ENCODE measurements at regions not wholly inside any gene's neighbourhood (a gene's known extent, or its start where the extent isn't known, plus 50 kb on each side); places are given as distances from the start of the nearest gene placed in this dataset.

DNA sequence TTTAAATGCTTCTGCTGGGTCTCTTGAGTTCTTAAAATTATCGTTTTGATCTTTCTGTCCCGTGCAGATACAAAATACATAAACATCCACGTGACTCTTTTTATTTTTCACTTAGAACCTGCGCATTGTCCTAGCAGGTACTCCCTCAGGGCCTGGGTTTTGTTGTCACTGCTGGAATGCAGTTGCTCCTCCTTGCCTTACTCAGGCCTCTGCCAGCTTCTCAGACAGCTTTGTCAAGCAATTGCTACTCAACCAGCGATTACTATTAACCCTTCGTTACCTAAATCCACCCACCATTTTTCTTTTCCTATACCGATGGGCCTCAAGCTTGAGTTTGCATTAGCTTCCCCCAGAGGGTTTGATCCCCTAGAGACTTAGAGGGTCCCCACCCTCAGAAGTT is 405.9 kb upstream of the RBFOX1 start:
- no peaks in the 10 kb centered on the region for H3K27me3 ChIP-seq
- no peaks in the 10 kb centered on the region for H3K4me1 ChIP-seq
- ATAC-seq (no peak), DNase-seq (no peak), FAIRE-seq (no peak)
- WGBS, 2 donors = 15 to 18% methylated on average over 7 of the region's 7 CpGs
- intact Hi-C loops (cut with DNase I) = no loop called here
- H3K36me3 ChIP-seq = no peaks in the 10 kb centered on the region
- no peak overlapping the region for H3K27ac ChIP-seq
- H3K9me3 ChIP-seq = no peaks in the 10 kb centered on the region
- no peak overlapping the region for H3K4me3 ChIP-seq
- TF ChIP-seq, protein P1, sequence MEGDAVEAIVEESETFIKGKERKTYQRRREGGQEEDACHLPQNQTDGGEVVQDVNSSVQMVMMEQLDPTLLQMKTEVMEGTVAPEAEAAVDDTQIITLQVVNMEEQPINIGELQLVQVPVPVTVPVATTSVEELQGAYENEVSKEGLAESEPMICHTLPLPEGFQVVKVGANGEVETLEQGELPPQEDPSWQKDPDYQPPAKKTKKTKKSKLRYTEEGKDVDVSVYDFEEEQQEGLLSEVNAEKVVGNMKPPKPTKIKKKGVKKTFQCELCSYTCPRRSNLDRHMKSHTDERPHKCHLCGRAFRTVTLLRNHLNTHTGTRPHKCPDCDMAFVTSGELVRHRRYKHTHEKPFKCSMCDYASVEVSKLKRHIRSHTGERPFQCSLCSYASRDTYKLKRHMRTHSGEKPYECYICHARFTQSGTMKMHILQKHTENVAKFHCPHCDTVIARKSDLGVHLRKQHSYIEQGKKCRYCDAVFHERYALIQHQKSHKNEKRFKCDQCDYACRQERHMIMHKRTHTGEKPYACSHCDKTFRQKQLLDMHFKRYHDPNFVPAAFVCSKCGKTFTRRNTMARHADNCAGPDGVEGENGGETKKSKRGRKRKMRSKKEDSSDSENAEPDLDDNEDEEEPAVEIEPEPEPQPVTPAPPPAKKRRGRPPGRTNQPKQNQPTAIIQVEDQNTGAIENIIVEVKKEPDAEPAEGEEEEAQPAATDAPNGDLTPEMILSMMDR (IDR thresholded peaks at IDR 0.05) = no peak

DNA sequence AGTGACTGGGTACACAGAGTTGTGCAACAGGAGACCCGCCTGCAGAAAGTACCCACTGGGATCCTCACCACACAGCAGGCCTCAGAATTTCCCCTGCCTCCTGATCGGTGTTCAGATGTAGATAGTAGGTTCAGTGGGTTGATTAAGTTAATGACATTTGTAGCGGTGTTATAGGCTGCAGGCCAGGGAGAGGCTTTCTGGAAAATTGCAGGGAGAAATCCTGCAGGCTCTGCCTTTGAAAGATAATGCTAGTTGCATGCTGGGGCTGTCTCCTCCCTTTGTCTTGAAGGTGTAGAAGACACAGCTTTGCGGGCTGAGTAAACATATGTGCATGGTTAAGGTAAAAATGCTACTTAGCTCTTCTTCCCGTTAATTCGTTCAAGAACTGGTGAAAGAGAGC is 406.3 kb upstream of the RBFOX1 start:
- DNase-seq (no peak), FAIRE-seq (no peak), ATAC-seq (no peak)
- Histone ChIP-seq H3K27me3 (no peaks in the 10 kb centered on the region), H3K4me3 (no peak overlapping the region), H3K4me1 (no peaks in the 10 kb centered on the region), H3K36me3 (no peaks in the 10 kb centered on the region), H3K9me3 (no peaks in the 10 kb centered on the region), H3K27ac (no peak overlapping the region)
- TF ChIP-seq, protein P1 (IDR thresholded peaks at IDR 0.05) = no peak
- intact Hi-C loops (cut with DNase I) = no loop called here
- WGBS, 2 donors = 21 to 25% methylated on average over 6 of the region's 6 CpGs

DNA sequence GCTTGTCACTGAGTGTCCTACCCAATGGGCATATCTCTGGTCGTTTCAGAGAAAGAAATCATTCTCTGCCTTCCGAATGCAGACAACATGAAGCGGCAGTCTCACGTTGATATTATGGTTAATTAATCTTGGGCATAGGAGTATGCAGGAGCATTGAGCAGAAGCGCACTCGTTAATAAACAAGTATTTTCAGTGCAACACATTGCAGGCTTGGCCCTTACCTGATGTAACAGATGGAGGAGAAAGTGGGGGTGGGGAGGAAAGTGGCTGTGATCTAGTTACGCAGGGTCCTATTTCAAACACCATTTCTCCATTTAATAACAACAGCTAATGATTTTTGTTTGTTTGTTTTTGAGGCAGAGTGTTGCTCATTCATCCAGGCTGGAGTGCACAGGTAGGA is 414.0 kb upstream of the RBFOX1 start:
- Histone ChIP-seq H3K4me3 (no peak overlapping the region), H3K36me3 (no peaks in the 10 kb centered on the region), H3K27ac (no peak overlapping the region), H3K27me3 (no peaks in the 10 kb centered on the region), H3K4me1 (no peaks in the 10 kb centered on the region), H3K9me3 (no peaks in the 10 kb centered on the region)
- TF ChIP-seq, protein P1 (IDR thresholded peaks at IDR 0.05) = no peak
- intact Hi-C loops (cut with DNase I) = no loop called here
- 67 to 72% methylated on average over 7 of the region's 7 CpGs for WGBS, 2 donors
- ATAC-seq = no peak
- FAIRE-seq = no peak
- no peak for DNase-seq

DNA sequence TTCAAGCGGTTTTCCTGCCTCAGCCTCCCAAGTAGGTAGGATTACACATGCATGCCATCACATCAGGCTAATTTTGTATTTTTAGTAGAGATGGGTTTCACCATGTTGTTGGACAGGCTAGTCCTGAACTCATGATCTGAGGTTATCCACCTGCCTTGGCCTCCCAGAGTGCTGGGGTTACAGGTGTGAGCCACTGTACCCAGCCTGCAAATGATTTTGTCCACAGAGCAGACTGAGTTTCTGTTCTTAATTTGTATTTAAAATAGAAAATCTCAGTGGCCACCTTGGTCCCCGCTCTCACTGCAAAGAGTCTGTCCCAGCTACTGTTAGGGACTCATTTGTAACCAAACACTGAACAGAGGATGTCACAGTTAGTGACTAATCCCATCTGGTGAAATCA is 415.7 kb upstream of the RBFOX1 start:
- H3K27ac ChIP-seq = no peak overlapping the region
- no peak overlapping the region for H3K4me3 ChIP-seq
- H3K27me3 ChIP-seq = no peaks in the 10 kb centered on the region
- intact Hi-C loops (cut with DNase I) = no loop called here
- no peak for ATAC-seq
- 64 to 83% methylated on average over 2 of the region's 2 CpGs for WGBS, 2 donors
- TF ChIP-seq, protein P1 (IDR thresholded peaks at IDR 0.05) = no peak
- no peak for DNase-seq
- no peak for FAIRE-seq
- H3K9me3 ChIP-seq = no peaks in the 10 kb centered on the region
- no peaks in the 10 kb centered on the region for H3K4me1 ChIP-seq
- no peaks in the 10 kb centered on the region for H3K36me3 ChIP-seq

DNA sequence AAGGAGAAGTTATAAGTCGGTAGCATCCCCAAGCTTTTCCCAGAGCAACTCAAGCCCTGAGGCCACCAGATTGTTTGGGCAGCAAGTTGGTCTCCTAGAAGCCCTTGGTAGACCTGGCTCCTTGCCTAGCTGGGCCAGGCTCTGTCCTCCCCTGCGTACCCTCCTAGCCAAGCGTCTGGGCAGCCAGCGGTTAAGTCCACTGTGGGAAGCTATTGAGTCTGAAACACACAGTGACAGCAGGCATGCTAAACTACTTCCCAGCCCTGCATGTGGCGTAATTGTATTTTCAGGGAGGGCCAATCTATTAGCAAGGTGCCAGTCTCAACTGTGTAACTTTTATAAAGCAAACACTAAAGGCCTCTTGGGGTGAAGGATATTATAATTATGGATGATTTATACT is 419.1 kb upstream of the RBFOX1 start:
- WGBS, 2 donors = 52 to 62% methylated on average over 5 of the region's 5 CpGs
- no peaks in the 10 kb centered on the region for H3K9me3 ChIP-seq
- ATAC-seq (no peak), FAIRE-seq (no peak), DNase-seq (no peak)
- no peaks in the 10 kb centered on the region for H3K4me1 ChIP-seq
- no peaks in the 10 kb centered on the region for H3K36me3 ChIP-seq
- TF ChIP-seq, protein P1 (IDR thresholded peaks at IDR 0.05) = no peak
- intact Hi-C loops (cut with DNase I) = no loop called here
- H3K4me3 ChIP-seq = no peak overlapping the region
- no peaks in the 10 kb centered on the region for H3K27me3 ChIP-seq
- H3K27ac ChIP-seq = no peak overlapping the region
